Colonic mucosa (tissue), 4 donors: ENCODE measurements at regions not wholly inside any gene's neighbourhood (a gene's known extent, or its start where the extent isn't known, plus 50 kb on each side); places are given as distances from the start of the nearest gene placed in this dataset.

Experiments
- DNase-seq: peaks from one replicate; pipeline ENCODE4 v3.0.0-alpha.2; 2020
- H3K27ac ChIP-seq: fragments of 200-600 bp; one replicate; pipeline ENCODE4 v1.8.0; 2021
- H3K27me3 ChIP-seq: fragments of 200-600 bp; one replicate; pipeline ENCODE4 v1.8.0; 2021
- H3K36me3 ChIP-seq: fragments of 200-600 bp; one replicate; pipeline ENCODE4 v1.8.0; 2021
- H3K4me1 ChIP-seq: fragments of 200-600 bp; one replicate; pipeline ENCODE4 v1.8.0; 2021; ENCODE audit warnings: mild to moderate bottlenecking
- H3K4me3 ChIP-seq: fragments of 200-600 bp; one replicate; pipeline ENCODE4 v1.8.0; 2021
- H3K9ac ChIP-seq, 2 donors: one replicate each; pipeline ENCODE4 v1.7.0; 2013; ENCODE audit warnings: control low read depth in 2 of 2, low read depth in 2 of 2, low read length in 2 of 2
- H3K9me3 ChIP-seq: fragments of 200-600 bp; one replicate; pipeline ENCODE4 v1.8.0; 2021
- CTCF ChIP-seq: fragments of 200-600 bp; IDR thresholded peaks from one replicate; pipeline ENCODE4 v1.8.0; 2022; ENCODE audit warnings: antibody characterized with exemption, mild to moderate bottlenecking
- intact Hi-C: fragments of 100-400 bp; cut with DNase I; formaldehyde crosslinking; loops from one replicate; pipeline ENCODE4 v1.14.1; 2022
- donor health status: healthy.
- donor health status: DM: no; HTN: no; CAD: no.
- donor health status: DM: no; HTN: no; CAD: no.

- Histone ChIP-seq H3K4me1 (no peaks in the 10 kb centered on the region), H3K9ac (no peak overlapping the region), H3K27ac (no peak overlapping the region), H3K4me3 (no peak overlapping the region), H3K9me3 (no peaks in the 10 kb centered on the region), H3K27me3 (no peaks in the 10 kb centered on the region), H3K36me3 (no peaks in the 10 kb centered on the region)
- no peak for DNase-seq
- intact Hi-C loops: loop anchor here (10.0 kb wide), 3 partner anchors 89 to 549 kb away; no protein-coding TSS in a partner anchor
- no peak for TF ChIP-seq CTCF
Observed at GRCh38 chr10:60643874-60644273, 134.4 kb upstream of the CDK1 start.

GRCh38 chr10:60629332-60629731 lies 148.9 kb upstream of the CDK1 start:
- DNase-seq: no peak
- intact Hi-C loops: no loop called here
- Histone ChIP-seq H3K4me3 (no peak overlapping the region), H3K27ac (no peak overlapping the region), H3K36me3 (no peaks in the 10 kb centered on the region), H3K27me3 (no peaks in the 10 kb centered on the region), H3K4me1 (no peaks in the 10 kb centered on the region), H3K9me3 (no peaks in the 10 kb centered on the region), H3K9ac (no peak overlapping the region)
- TF ChIP-seq CTCF: no peak

DNA sequence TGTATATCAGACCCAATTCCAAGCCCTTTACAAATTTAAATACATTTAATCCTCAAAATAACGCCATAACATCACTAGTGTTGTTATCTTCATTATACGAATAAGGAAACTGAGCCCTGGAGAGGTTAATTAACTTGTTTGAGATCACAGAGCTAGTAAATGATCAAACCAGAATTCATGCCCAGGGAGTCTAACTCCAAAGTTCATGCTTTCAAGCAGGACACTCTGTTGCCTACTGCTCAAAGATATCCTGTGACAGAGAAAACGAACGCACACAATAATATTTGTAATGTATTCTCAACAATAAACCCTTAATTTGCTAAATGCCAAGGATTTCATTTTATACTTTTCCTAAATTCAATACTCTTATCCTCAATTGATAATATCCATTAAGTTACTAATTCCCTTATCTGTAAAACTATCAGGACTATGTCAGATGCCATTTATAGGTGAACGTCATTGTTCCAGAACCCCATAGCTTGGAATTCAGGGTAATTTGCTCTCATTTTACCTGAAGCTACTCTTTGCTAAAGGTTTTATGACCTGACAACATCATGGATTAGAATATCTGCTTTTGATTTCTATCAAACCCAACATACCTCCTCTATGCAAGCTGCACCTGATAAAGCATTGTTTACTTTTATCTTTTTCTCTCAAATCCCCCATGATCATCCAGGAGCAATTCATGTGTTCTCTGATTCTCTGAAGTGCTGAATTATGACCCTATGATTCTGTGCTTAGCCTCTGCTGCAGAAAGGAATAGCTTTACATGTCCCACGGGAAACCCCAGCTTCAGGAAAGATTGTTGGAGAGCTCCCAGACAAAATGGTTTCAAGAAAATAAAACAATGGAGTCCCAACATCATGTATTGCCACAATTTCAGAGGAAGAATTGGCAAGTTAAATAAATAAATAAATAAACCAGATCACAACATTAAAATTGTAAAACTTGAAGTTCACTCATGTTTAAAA lies 150.2 kb upstream of the CDK1 start:
- H3K4me3 ChIP-seq: no peak overlapping the region
- no peak overlapping the region for H3K27ac ChIP-seq
- H3K9ac ChIP-seq: no peak overlapping the region
- DNase-seq: no peak
- H3K27me3 ChIP-seq: no peaks in the 10 kb centered on the region
- no peaks in the 10 kb centered on the region for H3K36me3 ChIP-seq
- TF ChIP-seq CTCF: no peak
- intact Hi-C loops: no loop called here
- no peaks in the 10 kb centered on the region for H3K4me1 ChIP-seq
- H3K9me3 ChIP-seq: no peaks in the 10 kb centered on the region

DNA sequence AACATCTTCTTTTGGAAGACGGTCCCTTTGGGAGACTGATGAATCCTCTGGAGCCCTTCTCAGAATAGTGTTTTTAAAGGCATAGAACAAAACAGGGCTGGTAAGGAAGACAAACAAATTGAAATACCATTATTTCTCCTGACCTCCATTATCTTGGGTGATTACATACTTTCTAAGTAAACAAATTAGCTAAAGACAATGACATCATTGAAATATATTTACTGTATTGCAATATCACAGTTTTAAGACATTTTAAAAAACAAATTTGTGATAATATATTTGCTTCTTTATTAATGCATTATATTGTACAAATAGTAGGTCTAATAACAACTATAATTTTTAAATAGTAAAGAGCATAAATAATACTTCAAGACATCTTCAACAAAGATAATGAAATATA lies 152.2 kb upstream of the CDK1 start:
- intact Hi-C loops: no loop called here
- no peak overlapping the region for H3K27ac ChIP-seq
- no peak overlapping the region for H3K9ac ChIP-seq
- H3K4me1 ChIP-seq: no peaks in the 10 kb centered on the region
- no peak for DNase-seq
- TF ChIP-seq CTCF: no peak
- no peak overlapping the region for H3K4me3 ChIP-seq
- H3K36me3 ChIP-seq: no peaks in the 10 kb centered on the region
- H3K27me3 ChIP-seq: no peaks in the 10 kb centered on the region
- H3K9me3 ChIP-seq: no peaks in the 10 kb centered on the region

GRCh38 chr10:60623627-60624026 lies 154.7 kb upstream of the CDK1 start:
- Histone ChIP-seq H3K9ac (no peak overlapping the region), H3K4me1 (no peaks in the 10 kb centered on the region), H3K27me3 (no peaks in the 10 kb centered on the region), H3K4me3 (no peak overlapping the region), H3K27ac (no peak overlapping the region), H3K36me3 (no peaks in the 10 kb centered on the region), H3K9me3 (no peaks in the 10 kb centered on the region)
- TF ChIP-seq CTCF: no peak
- intact Hi-C loops: no loop called here
- DNase-seq: no peak
